ENCODE measurements at regions not wholly inside any gene's neighbourhood (a gene's known extent, or its start where the extent isn't known, plus 50 kb on each side); places are given as distances from the start of the nearest gene placed in this dataset.
"Not testable (repeated sequence)": the region's sequence is repeated elsewhere in the genome, so short reads cannot be mapped to it uniquely, and the experiment has no call there.

- peaks cover 0 to 4% of the 10 kb centered on the region in 2 donors for H3K9me3 ChIP-seq (ENCODE audit: control insufficient read depth in 1 of 2, low read length in 2 of 2)
- H3K4me3 ChIP-seq (ENCODE audit: low read depth in 1 of 2, low read length in 2 of 2), result no peak overlapping the region
- H3K36me3 ChIP-seq (ENCODE audit: control insufficient read depth in 1 of 2, insufficient read depth in 2 of 2, low read length in 2 of 2), result no peaks in the 10 kb centered on the region
- no peaks in the 10 kb centered on the region for H3K4me1 ChIP-seq (ENCODE audit: control insufficient read depth in 1 of 2, insufficient read depth in 2 of 2, low read length in 2 of 2)
- no peaks in the 10 kb centered on the region for H3K27me3 ChIP-seq (ENCODE audit: low read depth, low read length)
- no peak overlapping the region for H3K27ac ChIP-seq (ENCODE audit: low read length)
These were observed 284.6 kb downstream of the INHBA start for GRCh38 chr7:41418337-41418736.

DNA sequence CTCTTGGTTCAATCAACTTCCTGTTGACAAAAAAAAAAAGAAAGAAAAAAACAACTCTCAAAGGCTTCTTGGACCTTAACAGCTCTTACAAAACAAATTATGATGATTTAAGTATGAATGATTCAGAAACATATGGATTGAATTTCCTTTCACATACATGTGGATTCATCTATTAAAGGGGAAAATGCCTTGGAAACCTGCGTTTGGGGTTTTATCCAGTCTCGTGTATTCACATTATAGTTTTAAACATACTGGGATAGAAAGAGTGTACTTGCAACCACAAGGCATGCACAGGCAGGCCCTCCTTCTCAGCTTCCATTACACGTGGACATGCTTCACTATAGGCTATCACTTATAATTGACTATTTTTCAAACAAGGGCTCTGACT is 286.7 kb downstream of the INHBA start:
- no peak overlapping the region for H3K4me3 ChIP-seq (ENCODE audit: low read depth in 1 of 2, low read length in 2 of 2)
- no peaks in the 10 kb centered on the region for H3K27me3 ChIP-seq (ENCODE audit: low read depth, low read length)
- no peaks in the 10 kb centered on the region for H3K4me1 ChIP-seq (ENCODE audit: control insufficient read depth in 1 of 2, insufficient read depth in 2 of 2, low read length in 2 of 2)
- H3K27ac ChIP-seq (ENCODE audit: low read length), result no peak overlapping the region
- peaks cover 0 to 4% of the 10 kb centered on the region in 2 donors for H3K9me3 ChIP-seq (ENCODE audit: control insufficient read depth in 1 of 2, low read length in 2 of 2)
- no peaks in the 10 kb centered on the region for H3K36me3 ChIP-seq (ENCODE audit: control insufficient read depth in 1 of 2, insufficient read depth in 2 of 2, low read length in 2 of 2)

DNA sequence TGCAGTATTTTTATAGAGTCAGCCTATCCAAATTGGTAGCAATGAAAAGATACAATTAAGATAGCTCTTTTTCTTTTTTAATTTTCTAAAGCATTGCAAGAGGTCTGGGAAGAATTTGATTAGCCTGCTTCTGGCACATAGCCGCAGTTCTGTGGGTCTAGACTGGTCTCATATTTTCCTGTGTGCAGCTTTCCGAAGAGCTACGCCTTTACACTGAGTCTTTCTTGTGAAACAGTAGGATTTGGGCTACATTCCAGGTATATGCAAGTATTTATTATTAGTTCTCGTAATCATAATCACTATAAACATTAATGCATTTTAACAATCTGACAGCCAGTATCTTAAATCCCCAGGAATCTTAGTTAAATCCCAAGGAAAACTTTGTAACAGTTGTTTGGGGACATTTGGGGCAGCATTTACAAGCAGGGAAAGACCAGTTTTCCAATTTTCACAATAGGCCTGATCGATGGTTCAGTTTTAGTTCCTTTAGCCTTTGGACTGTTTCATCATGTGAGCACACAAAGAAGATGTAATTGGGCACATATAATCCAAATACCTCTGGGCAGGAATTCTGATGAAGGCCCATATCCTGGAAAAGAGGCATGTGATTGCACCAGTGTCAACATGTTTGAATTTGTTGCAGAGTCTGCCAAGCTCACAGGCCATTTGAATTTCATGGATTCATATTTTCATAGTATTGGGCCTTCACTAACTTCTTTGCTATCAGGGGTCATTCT is 287.3 kb downstream of the INHBA start:
- H3K27me3 ChIP-seq (ENCODE audit: low read depth, low read length), result no peaks in the 10 kb centered on the region
- H3K4me3 ChIP-seq (ENCODE audit: low read depth in 1 of 2, low read length in 2 of 2), result no peak overlapping the region
- H3K9me3 ChIP-seq (ENCODE audit: control insufficient read depth in 1 of 2, low read length in 2 of 2), result peaks cover 0 to 4% of the 10 kb centered on the region in 2 donors
- no peaks in the 10 kb centered on the region for H3K4me1 ChIP-seq (ENCODE audit: control insufficient read depth in 1 of 2, insufficient read depth in 2 of 2, low read length in 2 of 2)
- no peak overlapping the region for H3K27ac ChIP-seq (ENCODE audit: low read length)
- H3K36me3 ChIP-seq (ENCODE audit: control insufficient read depth in 1 of 2, insufficient read depth in 2 of 2, low read length in 2 of 2), result no peaks in the 10 kb centered on the region

GRCh38 chr7:41415051-41415450 is 287.8 kb downstream of the INHBA start:
- no peak overlapping the region for H3K27ac ChIP-seq (ENCODE audit: low read length)

GRCh38 chr7:41404375-41405074 is 298.4 kb downstream of the INHBA start:
- H3K4me1 ChIP-seq (ENCODE audit: control insufficient read depth in 1 of 2, insufficient read depth in 2 of 2, low read length in 2 of 2), result no peaks in the 10 kb centered on the region
- H3K36me3 ChIP-seq (ENCODE audit: control insufficient read depth in 1 of 2, insufficient read depth in 2 of 2, low read length in 2 of 2), result no peaks in the 10 kb centered on the region
- no peak overlapping the region for H3K27ac ChIP-seq (ENCODE audit: low read length)
- no peaks in the 10 kb centered on the region for H3K9me3 ChIP-seq (ENCODE audit: control insufficient read depth in 1 of 2, low read length in 2 of 2)
- H3K27me3 ChIP-seq (ENCODE audit: low read depth, low read length), result no peaks in the 10 kb centered on the region
- H3K4me3 ChIP-seq (ENCODE audit: low read depth in 1 of 2, low read length in 2 of 2), result no peak overlapping the region

More at GRCh38 chr7:41415051-41415450, 287.8 kb downstream of the INHBA start:
- Histone ChIP-seq H3K4me1 (ENCODE audit: control insufficient read depth in 1 of 2, insufficient read depth in 2 of 2, low read length in 2 of 2) (no peaks in the 10 kb centered on the region), H3K27me3 (ENCODE audit: low read depth, low read length) (no peaks in the 10 kb centered on the region), H3K36me3 (ENCODE audit: control insufficient read depth in 1 of 2, insufficient read depth in 2 of 2, low read length in 2 of 2) (no peaks in the 10 kb centered on the region), H3K4me3 (ENCODE audit: low read depth in 1 of 2, low read length in 2 of 2) (no peak overlapping the region), H3K9me3 (ENCODE audit: control insufficient read depth in 1 of 2, low read length in 2 of 2) (peaks cover 0 to 4% of the 10 kb centered on the region in 2 donors)

- no peak overlapping the region for H3K27ac ChIP-seq (ENCODE audit: low read length)
- H3K4me3 ChIP-seq (ENCODE audit: low read depth in 1 of 2, low read length in 2 of 2), result no peak overlapping the region
- H3K4me1 ChIP-seq (ENCODE audit: control insufficient read depth in 1 of 2, insufficient read depth in 2 of 2, low read length in 2 of 2), result no peaks in the 10 kb centered on the region
- no peaks in the 10 kb centered on the region for H3K36me3 ChIP-seq (ENCODE audit: control insufficient read depth in 1 of 2, insufficient read depth in 2 of 2, low read length in 2 of 2)
- H3K27me3 ChIP-seq (ENCODE audit: low read depth, low read length), result no peaks in the 10 kb centered on the region
- H3K9me3 ChIP-seq (ENCODE audit: control insufficient read depth in 1 of 2, low read length in 2 of 2), result no peaks in the 10 kb centered on the region
These were observed 299.6 kb downstream of the INHBA start for GRCh38 chr7:41403291-41403690.

DNA sequence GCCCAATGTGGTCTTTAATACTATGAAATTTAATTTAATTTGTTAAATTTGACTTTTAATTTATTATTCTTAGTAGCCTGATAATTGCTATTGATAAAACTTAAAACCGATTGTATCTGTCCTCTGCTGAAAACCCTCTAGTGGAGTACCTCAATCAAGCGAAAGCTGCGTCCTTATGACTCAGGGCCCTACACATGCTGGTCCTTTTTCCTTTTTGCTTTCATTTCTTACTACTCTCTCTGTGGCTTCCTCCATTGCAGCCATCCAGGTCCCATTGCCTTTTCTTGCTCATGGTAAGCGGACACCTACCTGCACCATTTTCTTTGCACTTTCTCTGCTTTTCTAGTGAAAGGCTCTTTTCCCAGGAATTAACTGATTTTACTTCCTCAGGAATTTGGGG is 301.1 kb downstream of the INHBA start:
- H3K36me3 ChIP-seq (ENCODE audit: control insufficient read depth in 1 of 2, insufficient read depth in 2 of 2, low read length in 2 of 2), result no peaks in the 10 kb centered on the region
- H3K27me3 ChIP-seq (ENCODE audit: low read depth, low read length), result no peaks in the 10 kb centered on the region
- no peaks in the 10 kb centered on the region for H3K9me3 ChIP-seq (ENCODE audit: control insufficient read depth in 1 of 2, low read length in 2 of 2)
- H3K4me3 ChIP-seq (ENCODE audit: low read depth in 1 of 2, low read length in 2 of 2), result no peak overlapping the region
- H3K4me1 ChIP-seq (ENCODE audit: control insufficient read depth in 1 of 2, insufficient read depth in 2 of 2, low read length in 2 of 2), result no peaks in the 10 kb centered on the region
- no peak overlapping the region for H3K27ac ChIP-seq (ENCODE audit: low read length)

DNA sequence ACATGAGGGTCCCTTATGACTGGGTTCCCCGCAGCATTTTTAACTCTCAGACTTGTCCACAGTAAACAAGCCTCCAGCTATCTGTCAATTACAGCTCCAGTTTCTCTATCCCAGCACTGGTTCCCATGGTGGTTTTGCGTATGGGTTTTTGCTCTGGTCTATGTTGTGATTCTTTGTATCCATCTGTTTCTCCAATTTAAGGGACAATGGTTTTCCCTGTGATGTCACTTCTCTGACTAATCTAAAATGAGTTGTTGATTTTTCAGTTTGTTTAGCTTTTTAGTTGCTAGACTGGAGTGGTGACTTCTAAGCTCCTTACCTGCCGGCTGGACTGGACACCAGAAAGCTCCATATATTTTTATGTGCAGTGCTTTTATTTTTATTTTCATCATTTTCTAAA is 303.7 kb downstream of the INHBA start:
- H3K4me3 ChIP-seq (ENCODE audit: low read depth in 1 of 2, low read length in 2 of 2), result no peak overlapping the region

GRCh38 chr7:41391818-41392217 is 311.1 kb downstream of the INHBA start:
- Histone ChIP-seq H3K36me3 (ENCODE audit: control insufficient read depth in 1 of 2, insufficient read depth in 2 of 2, low read length in 2 of 2) (no peaks in the 10 kb centered on the region), H3K4me3 (ENCODE audit: low read depth in 1 of 2, low read length in 2 of 2) (no peak overlapping the region), H3K4me1 (ENCODE audit: control insufficient read depth in 1 of 2, insufficient read depth in 2 of 2, low read length in 2 of 2) (no peaks in the 10 kb centered on the region), H3K27ac (ENCODE audit: low read length) (no peak overlapping the region), H3K9me3 (ENCODE audit: control insufficient read depth in 1 of 2, low read length in 2 of 2) (no peaks in the 10 kb centered on the region), H3K27me3 (ENCODE audit: low read depth, low read length) (no peaks in the 10 kb centered on the region)

More for the DNA sequence above, 303.7 kb downstream of the INHBA start:
- Histone ChIP-seq H3K36me3 (ENCODE audit: control insufficient read depth in 1 of 2, insufficient read depth in 2 of 2, low read length in 2 of 2) (no peaks in the 10 kb centered on the region), H3K4me1 (ENCODE audit: control insufficient read depth in 1 of 2, insufficient read depth in 2 of 2, low read length in 2 of 2) (no peaks in the 10 kb centered on the region), H3K9me3 (ENCODE audit: control insufficient read depth in 1 of 2, low read length in 2 of 2) (no peaks in the 10 kb centered on the region), H3K27me3 (ENCODE audit: low read depth, low read length) (no peaks in the 10 kb centered on the region), H3K27ac (ENCODE audit: low read length) (no peak overlapping the region)

DNA sequence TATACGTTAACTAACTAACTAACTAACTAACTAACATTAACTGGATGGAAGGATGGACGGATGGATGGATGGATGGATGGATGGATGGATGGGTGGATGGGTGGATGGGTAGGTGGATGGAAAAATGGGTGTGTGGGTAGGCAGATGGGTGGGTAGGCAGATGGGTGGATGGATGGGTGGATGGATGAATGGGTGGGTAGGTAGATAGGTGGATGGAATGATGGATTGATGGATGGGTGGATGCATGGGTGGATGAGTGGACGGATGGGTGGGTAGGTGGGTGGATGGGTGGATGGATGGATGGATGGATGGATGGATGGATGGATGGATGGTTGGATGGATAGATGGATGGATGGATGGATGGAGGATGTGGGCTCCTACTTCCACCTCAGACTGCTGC is 314.0 kb downstream of the INHBA start:
- not testable (repeated sequence) for H3K27ac ChIP-seq (ENCODE audit: low read length); H3K9me3 ChIP-seq (ENCODE audit: control insufficient read depth in 1 of 2, low read length in 2 of 2); H3K4me1 ChIP-seq (ENCODE audit: control insufficient read depth in 1 of 2, insufficient read depth in 2 of 2, low read length in 2 of 2); H3K27me3 ChIP-seq (ENCODE audit: low read depth, low read length); H3K4me3 ChIP-seq (ENCODE audit: low read depth in 1 of 2, low read length in 2 of 2); H3K36me3 ChIP-seq (ENCODE audit: control insufficient read depth in 1 of 2, insufficient read depth in 2 of 2, low read length in 2 of 2)

- Histone ChIP-seq H3K4me1 (ENCODE audit: control insufficient read depth in 1 of 2, insufficient read depth in 2 of 2, low read length in 2 of 2) (no peaks in the 10 kb centered on the region), H3K4me3 (ENCODE audit: low read depth in 1 of 2, low read length in 2 of 2) (no peak overlapping the region), H3K36me3 (ENCODE audit: control insufficient read depth in 1 of 2, insufficient read depth in 2 of 2, low read length in 2 of 2) (no peaks in the 10 kb centered on the region), H3K27me3 (ENCODE audit: low read depth, low read length) (no peaks in the 10 kb centered on the region), H3K27ac (ENCODE audit: low read length) (no peak overlapping the region), H3K9me3 (ENCODE audit: control insufficient read depth in 1 of 2, low read length in 2 of 2) (no peaks in the 10 kb centered on the region)
These were observed 316.9 kb downstream of the INHBA start for GRCh38 chr7:41385996-41386395.

Measured in muscle layer of duodenum (tissue), 2 donors.